ENCODE measurements at regions not wholly inside any gene's neighbourhood (a gene's known extent, or its start where the extent isn't known, plus 50 kb on each side); places are given as distances from the start of the nearest gene placed in this dataset.

- no peak for TF ChIP-seq CTCF (IDR thresholded peaks at IDR 0.05; ENCODE audit: insufficient read depth, low read length, poor library complexity, severe bottlenecking)
- TF ChIP-seq EZH2phosphoT487 (conservative IDR thresholded peaks at IDR 0.05; ENCODE audit: low read length) = no peak
These were observed 217.0 kb upstream of the UBE2E3 start for GRCh38 chr2:180763263-180763989.

Data from SU-DHL-6 (cell line).